A673 (cell line): ENCODE measurements at regions not wholly inside any gene's neighbourhood (a gene's known extent, or its start where the extent isn't known, plus 50 kb on each side); places are given as distances from the start of the nearest gene placed in this dataset.

Experiments used
- BruUV-seq: library from RNA; stranded (reverse); fragments of 400-500 nt; replicated peaks from 2 replicates; lab custom pipeline; 2021; lab: Mats Ljungman, UMichigan
- CTCF ChIA-PET: fragments of 300-600 bp; sonication (Branson Sonifier 250); formaldehyde crosslinking; loops from one replicate; lab custom pipeline; 2022; ENCODE audit warnings: antibody characterized with exemption; lab: Charles Lee
- POLR2A ChIA-PET: fragments of 300-600 bp; sonication (Branson Sonifier 250); formaldehyde crosslinking; loops from one replicate; lab custom pipeline; 2022; ENCODE audit warnings: antibody characterized with exemption; ENCODE audit not compliant: low non-redundant PET; lab: Charles Lee
- DNase-seq: peaks from one replicate; pipeline ENCODE4 v3.0.0-alpha.2; 2015; ENCODE audit warnings: low spot score
- H3K27ac ChIP-seq: fragments of 200-600 bp; sonication (generic); 2 replicates; pipeline ENCODE4 v1.5.1; 2016; ENCODE audit warnings: mixed run types, low read depth, mild to moderate bottlenecking, mixed read lengths, antibody characterized with exemption, low read length; ENCODE audit not compliant: poor library complexity, severe bottlenecking
- H3K27me3 ChIP-seq: fragments of 200-600 bp; sonication (generic); replicated peaks from 2 replicates; pipeline ENCODE4 v1.6.1; 2017; ENCODE audit warnings: mixed run types, low read depth, mild to moderate bottlenecking, mixed read lengths, antibody characterized with exemption, low read length; ENCODE audit not compliant: insufficient read depth, poor library complexity
- H3K36me3 ChIP-seq: fragments of 200-600 bp; sonication (generic); 2 replicates; pipeline ENCODE4 v1.6.1; 2016; ENCODE audit warnings: mixed run types, mild to moderate bottlenecking, mixed read lengths, antibody characterized with exemption, low read length; ENCODE audit not compliant: insufficient read depth, poor library complexity, severe bottlenecking
- H3K4me1 ChIP-seq: fragments of 200-600 bp; sonication (generic); 2 replicates; pipeline ENCODE4 v1.6.1; 2017; ENCODE audit warnings: mixed run types, mild to moderate bottlenecking, mixed read lengths, antibody characterized with exemption, low read length; ENCODE audit not compliant: insufficient read depth, poor library complexity, severe bottlenecking
- H3K4me3 ChIP-seq: fragments of 200-600 bp; sonication (generic); 2 replicates; pipeline ENCODE4 v1.5.1; 2016; ENCODE audit warnings: low read depth, mixed run types, mild to moderate bottlenecking, mixed read lengths, low read length; ENCODE audit not compliant: poor library complexity, severe bottlenecking
- H3K9me3 ChIP-seq: fragments of 200-600 bp; sonication (generic); 2 replicates; pipeline ENCODE4 v1.6.1; 2016; ENCODE audit warnings: mixed run types, low read depth, mild to moderate bottlenecking, mixed read lengths, antibody characterized with exemption, low read length; ENCODE audit not compliant: poor library complexity, severe bottlenecking
- CTCF ChIP-seq: fragments of 300-800, 200-600 bp; sonication (generic); conservative IDR thresholded peaks from 2 replicates; pipeline ENCODE4 v1.5.1; 2017; ENCODE audit warnings: low read depth, mild to moderate bottlenecking, antibody characterized with exemption, low read length, moderate library complexity, mixed read lengths
- EZH2 ChIP-seq: fragments of 200-600 bp; sonication (generic); IDR thresholded peaks from 2 replicates; pipeline ENCODE4 v1.6.1; 2017; ENCODE audit warnings: borderline replicate concordance, low read depth, mild to moderate bottlenecking, mixed read lengths, antibody characterized with exemption, low read length; ENCODE audit not compliant: poor library complexity, severe bottlenecking
- intact Hi-C: fragments of 100-400 bp; cut with micrococcal nuclease; formaldehyde crosslinking; loops from one replicate; pipeline ENCODE4 v1.10.0; 2022; ENCODE audit not compliant: unreplicated experiment

GRCh38 chr9:105158020-105158419, 86.4 kb upstream of the SLC44A1 start:
- Histone ChIP-seq H3K27me3 (no peaks in the 10 kb centered on the region), H3K27ac (no peak overlapping the region), H3K36me3 (no peaks in the 10 kb centered on the region), H3K4me1 (no peaks in the 10 kb centered on the region), H3K9me3 (no peaks in the 10 kb centered on the region), H3K4me3 (no peak overlapping the region)
- POLR2A ChIA-PET = no interaction called here
- no TSS peak for BruUV-seq
- TF ChIP-seq CTCF (no peak), EZH2 (no peak)
- CTCF ChIA-PET = interaction anchor here (0.7 kb wide), 1 partner anchor 204 kb away, joined by 6 read pairs; no protein-coding TSS in a partner anchor
- intact Hi-C loops = loop anchor here (5.0 kb wide), 2 partner anchors 231 to 376 kb away; partner anchors contain the start of gene ABCA1
- DNase-seq = no peak

- POLR2A ChIA-PET = no interaction called here
- DNase-seq = no peak
- Histone ChIP-seq H3K9me3 (no peaks in the 10 kb centered on the region), H3K27ac (no peak overlapping the region), H3K36me3 (no peaks in the 10 kb centered on the region), H3K4me3 (no peak overlapping the region), H3K27me3 (no peaks in the 10 kb centered on the region), H3K4me1 (no peaks in the 10 kb centered on the region)
- TF ChIP-seq CTCF = no peak
- TF ChIP-seq EZH2 = no peak
- BruUV-seq = no TSS peak
- CTCF ChIA-PET = interaction anchor here (0.6 kb wide), 1 partner anchor 232 kb away, joined by 8 read pairs; no protein-coding TSS in a partner anchor
- intact Hi-C loops = loop anchor here (1.0 to 5.0 kb wide), 3 partner anchors 232 to 377 kb away; partner anchors contain the start of gene ABCA1
Observed at GRCh38 chr9:105158898-105159297, 85.6 kb upstream of the SLC44A1 start.

GRCh38 chr9:105168870-105169319, 75.6 kb upstream of the SLC44A1 start:
- Histone ChIP-seq H3K4me3 (no peak overlapping the region), H3K27ac (no peak overlapping the region), H3K4me1 (peaks cover 16% of the 10 kb centered on the region), H3K36me3 (no peaks in the 10 kb centered on the region), H3K9me3 (no peaks in the 10 kb centered on the region), H3K27me3 (no peaks in the 10 kb centered on the region)
- DNase-seq = no peak
- TF ChIP-seq EZH2 = no peak
- ChIA-PET CTCF (no interaction called here), POLR2A (no interaction called here)
- no TSS peak for BruUV-seq
- intact Hi-C loops = no loop called here

GRCh38 chr9:105171076-105171475, 73.4 kb upstream of the SLC44A1 start:
- TF ChIP-seq CTCF = no peak
- Histone ChIP-seq H3K4me1 (peaks cover 16% of the 10 kb centered on the region), H3K36me3 (no peaks in the 10 kb centered on the region), H3K9me3 (no peaks in the 10 kb centered on the region), H3K27me3 (no peaks in the 10 kb centered on the region), H3K27ac (no peak overlapping the region), H3K4me3 (no peak overlapping the region)
- CTCF ChIA-PET = no interaction called here
- BruUV-seq = no TSS peak
- POLR2A ChIA-PET = no interaction called here
- intact Hi-C loops = no loop called here
- no peak for DNase-seq
